Hepatocyte (in vitro differentiated cells): ENCODE measurements at regions not wholly inside any gene's neighbourhood (a gene's known extent, or its start where the extent isn't known, plus 50 kb on each side); places are given as distances from the start of the nearest gene placed in this dataset.

Experiments
- CTCF ChIP-seq: fragments of 200-600 bp; sonication (generic); IDR thresholded peaks from 2 replicates; pipeline ENCODE4 v1.5.1; 2016; ENCODE audit warnings: antibody characterized with exemption, mild to moderate bottlenecking; ENCODE audit not compliant: poor library complexity
- EZH2 ChIP-seq: fragments of 200-600 bp; sonication (generic); IDR thresholded peaks from 2 replicates; pipeline ENCODE4 v1.6.1; 2016; ENCODE audit warnings: antibody characterized with exemption, mild to moderate bottlenecking, borderline replicate concordance

GRCh38 chr18:49709347-49709690, 104.0 kb downstream of the ACAA2 start:
- TF ChIP-seq CTCF = no peak
- TF ChIP-seq EZH2 = no peak
